Mammary epithelial cell (primary cell): ENCODE measurements at regions not wholly inside any gene's neighbourhood (a gene's known extent, or its start where the extent isn't known, plus 50 kb on each side); places are given as distances from the start of the nearest gene placed in this dataset.

Experiments
- EZH2 ChIP-seq: IDR thresholded peaks from 2 replicates; pipeline ENCODE4 v1.6.1; 2012; ENCODE audit warnings: low read length, inconsistent platforms, borderline replicate concordance
- TF ChIP-seq, protein P1 (sequence below), 2 donors: IDR thresholded peaks in 1 of 2; conservative IDR thresholded peaks in 1 of 2; 2 replicates each; pipeline ENCODE4 v1.5.1; 2011 to 2012; ENCODE audit warnings: inconsistent platforms in 2 of 2, low read length in 2 of 2, mild to moderate bottlenecking in 2 of 2, control low read depth in 1 of 2, low read depth in 1 of 2; ENCODE audit not compliant: insufficient read depth in 1 of 2; ENCODE audit errors: extremely low read depth in 1 of 2

DNA sequence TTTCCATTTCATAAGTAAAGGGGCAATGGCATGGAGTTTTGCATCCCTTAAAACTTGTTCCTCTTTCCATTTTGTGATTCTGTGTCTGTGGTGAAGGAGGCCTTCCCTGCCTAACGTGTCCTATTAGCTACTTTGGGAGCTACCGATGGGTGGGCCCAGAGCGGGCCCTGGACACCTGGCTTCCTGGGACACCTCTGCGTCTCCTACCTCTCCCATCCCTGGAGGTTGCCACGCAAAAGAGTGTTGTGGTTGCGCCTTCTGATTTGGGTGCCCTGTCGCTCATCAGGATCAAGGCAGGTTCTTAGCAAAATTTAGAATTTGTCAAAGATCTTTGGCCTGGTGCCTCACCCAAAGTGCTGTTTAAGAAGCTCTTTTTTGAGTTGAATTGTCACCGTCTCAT lies 116.4 kb upstream of the CACNA1E start:
- TF ChIP-seq, protein P1, sequence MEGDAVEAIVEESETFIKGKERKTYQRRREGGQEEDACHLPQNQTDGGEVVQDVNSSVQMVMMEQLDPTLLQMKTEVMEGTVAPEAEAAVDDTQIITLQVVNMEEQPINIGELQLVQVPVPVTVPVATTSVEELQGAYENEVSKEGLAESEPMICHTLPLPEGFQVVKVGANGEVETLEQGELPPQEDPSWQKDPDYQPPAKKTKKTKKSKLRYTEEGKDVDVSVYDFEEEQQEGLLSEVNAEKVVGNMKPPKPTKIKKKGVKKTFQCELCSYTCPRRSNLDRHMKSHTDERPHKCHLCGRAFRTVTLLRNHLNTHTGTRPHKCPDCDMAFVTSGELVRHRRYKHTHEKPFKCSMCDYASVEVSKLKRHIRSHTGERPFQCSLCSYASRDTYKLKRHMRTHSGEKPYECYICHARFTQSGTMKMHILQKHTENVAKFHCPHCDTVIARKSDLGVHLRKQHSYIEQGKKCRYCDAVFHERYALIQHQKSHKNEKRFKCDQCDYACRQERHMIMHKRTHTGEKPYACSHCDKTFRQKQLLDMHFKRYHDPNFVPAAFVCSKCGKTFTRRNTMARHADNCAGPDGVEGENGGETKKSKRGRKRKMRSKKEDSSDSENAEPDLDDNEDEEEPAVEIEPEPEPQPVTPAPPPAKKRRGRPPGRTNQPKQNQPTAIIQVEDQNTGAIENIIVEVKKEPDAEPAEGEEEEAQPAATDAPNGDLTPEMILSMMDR (conservative IDR thresholded peaks at IDR 0.05 in 1 of 2, IDR thresholded peaks at IDR 0.05 in 1 of 2; ENCODE audit: extremely low read depth in 1 of 2, insufficient read depth in 1 of 2, low read depth in 1 of 2, low read length in 2 of 2): no peak
- no peak for TF ChIP-seq EZH2
